SKM-1 (cell line): ENCODE measurements at regions not wholly inside any gene's neighbourhood (a gene's known extent, or its start where the extent isn't known, plus 50 kb on each side); places are given as distances from the start of the nearest gene placed in this dataset.

Experiments used
- DNase-seq: peaks from one replicate; lab custom pipeline; 2025; ENCODE audit not compliant: unreplicated experiment; lab: John Stamatoyannopoulos, UW

DNA sequence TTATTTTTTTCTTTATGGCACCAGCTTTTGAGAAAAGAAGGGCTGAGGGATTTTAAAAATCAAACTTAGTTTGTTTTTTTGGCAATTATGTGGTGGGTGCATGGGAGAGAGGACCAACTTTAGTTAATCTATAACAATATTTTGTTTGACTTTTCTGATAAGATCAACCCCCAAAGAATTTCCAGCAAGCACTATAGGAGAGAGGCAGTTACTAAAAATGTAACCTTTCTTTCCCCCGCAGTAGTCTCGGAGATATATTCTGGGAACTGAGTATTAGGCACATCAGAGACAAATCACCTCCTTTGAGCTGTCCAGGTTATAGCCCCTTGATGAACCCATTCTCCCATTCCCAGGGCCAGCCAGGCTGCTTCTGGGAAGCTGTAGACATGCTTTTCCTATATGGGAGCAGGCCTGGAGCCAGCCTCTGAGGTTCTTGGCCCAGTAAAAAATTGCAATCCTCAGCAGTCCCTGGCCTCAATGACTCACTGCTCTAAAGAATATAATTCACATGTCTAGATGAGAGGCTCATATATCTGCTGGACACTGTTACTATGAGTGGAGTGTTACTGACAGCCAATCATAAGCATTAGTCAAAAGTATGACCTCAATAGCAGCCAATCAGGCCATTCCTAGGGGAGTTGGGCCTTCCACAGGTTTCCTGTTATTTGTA, 138.3 kb upstream of the AGBL1 start:
- DNase-seq, result no peak

- no peak for DNase-seq
Observed at GRCh38 chr15:85942632-85943031, 137.0 kb upstream of the AGBL1 start.

GRCh38 chr15:85943151-85943550, 136.5 kb upstream of the AGBL1 start:
- no peak for DNase-seq

- DNase-seq, result no peak
Observed at GRCh38 chr15:85943791-85944190, 135.9 kb upstream of the AGBL1 start.

GRCh38 chr15:85947021-85947420, 132.7 kb upstream of the AGBL1 start:
- no peak for DNase-seq

- no peak for DNase-seq
Observed at GRCh38 chr15:85947936-85948335, 131.7 kb upstream of the AGBL1 start.

DNA sequence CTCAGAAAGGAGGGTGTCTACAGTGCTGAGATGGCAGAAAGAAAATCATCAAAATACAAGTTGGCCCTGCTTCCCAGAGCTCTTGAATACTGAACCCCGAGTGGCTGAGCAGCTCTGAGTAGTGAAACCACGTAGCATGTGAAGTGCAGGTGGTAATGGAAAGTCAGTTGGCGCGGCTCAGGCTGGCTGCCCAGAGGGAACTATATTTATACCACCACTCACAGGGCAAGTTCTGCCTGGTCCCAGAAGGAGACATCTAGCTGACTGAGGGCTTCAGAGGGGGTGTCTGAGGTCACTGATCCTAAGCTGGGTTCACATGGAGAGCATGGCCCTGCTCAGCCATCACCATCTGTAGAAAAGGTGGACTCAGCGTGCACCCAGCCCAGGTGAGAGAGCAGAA, 129.6 kb upstream of the AGBL1 start:
- no peak for DNase-seq

DNA sequence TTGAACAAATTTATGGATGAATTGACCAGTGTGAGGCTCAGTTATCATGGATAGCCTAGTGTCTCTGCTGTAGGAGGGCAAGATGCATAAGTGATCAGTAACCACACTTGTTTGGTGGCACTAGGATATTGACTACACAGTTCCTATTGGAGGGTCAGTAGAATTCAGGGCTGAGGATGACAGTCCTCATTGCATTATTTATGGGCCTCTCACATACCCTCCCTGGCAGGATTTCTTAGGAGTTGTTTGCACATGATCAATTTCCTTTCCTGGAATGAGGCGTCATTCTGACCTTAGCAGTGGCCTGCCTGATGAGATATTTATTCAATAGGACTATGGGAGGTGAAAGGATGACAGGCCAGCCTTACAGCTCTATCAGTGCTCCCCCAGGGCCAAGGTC, 125.1 kb upstream of the AGBL1 start:
- no peak for DNase-seq

DNA sequence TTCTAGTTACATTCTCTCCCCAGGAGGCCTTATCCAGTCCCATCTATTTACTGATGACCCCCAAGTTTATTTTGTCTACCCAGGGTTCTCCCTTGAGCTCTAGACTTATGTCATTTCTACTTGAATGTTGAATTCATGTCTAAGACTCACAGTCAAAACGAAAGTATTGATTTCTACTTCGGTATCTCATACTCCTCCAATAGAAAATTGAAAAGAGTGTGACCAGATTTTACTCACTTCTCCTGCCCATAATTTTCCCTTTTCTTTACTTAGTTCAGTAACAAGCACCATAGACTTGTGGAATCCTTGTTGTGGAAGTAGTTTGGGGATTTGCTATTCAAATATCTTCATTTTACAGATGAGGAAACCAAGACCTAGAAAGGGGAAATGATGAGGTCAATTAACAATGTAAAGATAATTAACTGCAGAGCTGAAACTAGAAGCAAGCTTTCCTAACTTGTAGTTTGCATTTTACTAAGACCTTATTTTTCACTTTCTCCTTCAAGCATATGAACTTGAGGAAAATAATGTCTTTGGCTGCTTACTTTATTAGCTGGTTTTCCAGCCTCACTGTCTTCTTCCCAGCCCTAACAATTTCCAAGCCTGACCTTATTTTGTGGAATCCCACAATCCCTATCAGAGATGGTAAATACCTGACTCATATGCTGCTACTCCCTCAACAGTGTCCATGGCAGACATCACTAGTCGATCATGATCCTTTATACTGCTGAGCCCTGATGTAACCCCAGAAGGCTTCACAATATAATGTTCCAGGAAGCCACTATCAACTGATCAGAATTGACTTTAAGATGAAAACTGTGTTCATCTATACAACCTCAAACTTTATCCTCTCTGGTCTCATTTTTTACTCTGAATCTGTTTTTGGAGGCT, 123.9 kb upstream of the AGBL1 start:
- DNase-seq, result no peak

- peak; percentile 28 for DNase-seq
Observed at GRCh38 chr15:85956532-85957275, 123.0 kb upstream of the AGBL1 start.

- DNase-seq, result no peak
Observed at GRCh38 chr15:85959611-85960010, 120.1 kb upstream of the AGBL1 start.

- no peak for DNase-seq
Observed at GRCh38 chr15:85960381-85960780, 119.3 kb upstream of the AGBL1 start.

DNA sequence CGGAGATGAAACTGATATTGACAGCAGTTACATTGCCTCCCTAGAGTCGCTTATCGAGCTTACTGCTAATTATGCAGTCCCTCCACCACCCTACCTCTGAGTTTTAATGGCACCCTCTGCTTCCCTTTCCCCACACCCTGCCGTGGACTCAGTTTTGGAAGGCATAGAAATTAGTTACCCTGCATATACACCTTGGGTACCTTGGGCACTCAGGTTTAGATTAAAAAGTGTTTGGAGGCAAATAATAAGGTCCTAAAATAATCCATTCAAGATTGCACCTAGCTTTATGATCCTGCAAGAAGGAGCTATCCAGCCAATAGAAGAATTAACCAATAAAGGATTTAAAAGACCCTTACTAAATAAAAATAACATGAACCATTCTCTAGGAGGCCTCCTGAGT, 117.8 kb upstream of the AGBL1 start:
- DNase-seq, result no peak

DNA sequence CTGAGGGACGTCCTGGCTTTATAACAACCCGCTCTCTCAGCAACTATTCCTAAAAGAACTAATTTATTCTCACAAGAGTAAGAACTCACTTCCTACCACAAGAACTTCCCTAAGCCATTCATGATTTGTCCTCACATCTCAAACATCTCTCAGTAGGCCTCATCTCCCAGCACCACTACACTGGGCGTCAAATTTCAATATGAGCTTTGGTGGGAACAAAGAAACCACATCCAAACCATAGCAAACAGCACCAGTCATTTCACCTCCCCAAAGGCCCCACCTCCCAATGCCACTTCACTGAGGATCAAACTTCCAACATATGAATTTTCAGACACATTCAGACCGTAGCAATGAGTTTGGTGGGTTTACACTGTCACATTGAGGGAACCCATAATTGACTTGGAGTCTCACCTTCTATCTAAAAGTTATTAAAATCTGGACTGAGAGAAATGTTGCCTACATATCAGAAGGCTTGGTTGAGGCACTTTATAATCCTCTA, 116.4 kb upstream of the AGBL1 start:
- no peak for DNase-seq

DNA sequence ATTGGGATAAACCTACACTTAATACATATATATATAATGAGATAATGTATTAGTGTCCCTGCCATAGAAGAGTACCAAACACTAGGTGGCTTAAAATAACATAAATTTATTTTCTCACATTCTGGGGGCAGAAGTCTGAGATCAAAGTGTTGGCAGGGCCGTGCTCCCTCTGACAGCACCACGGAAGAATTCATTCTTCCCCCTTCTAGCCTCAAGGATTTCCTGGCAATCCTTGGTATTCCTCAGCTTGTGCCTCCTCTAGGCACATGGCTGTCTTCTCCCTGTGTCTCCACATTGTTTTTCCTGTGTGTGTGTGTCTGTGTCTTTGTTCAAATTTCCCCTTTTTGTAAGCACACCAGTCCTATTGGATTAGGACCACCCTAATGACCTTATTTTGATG, 115.2 kb upstream of the AGBL1 start:
- no peak for DNase-seq

- no peak for DNase-seq
Observed at GRCh38 chr15:85967553-85967952, 112.1 kb upstream of the AGBL1 start.

DNA sequence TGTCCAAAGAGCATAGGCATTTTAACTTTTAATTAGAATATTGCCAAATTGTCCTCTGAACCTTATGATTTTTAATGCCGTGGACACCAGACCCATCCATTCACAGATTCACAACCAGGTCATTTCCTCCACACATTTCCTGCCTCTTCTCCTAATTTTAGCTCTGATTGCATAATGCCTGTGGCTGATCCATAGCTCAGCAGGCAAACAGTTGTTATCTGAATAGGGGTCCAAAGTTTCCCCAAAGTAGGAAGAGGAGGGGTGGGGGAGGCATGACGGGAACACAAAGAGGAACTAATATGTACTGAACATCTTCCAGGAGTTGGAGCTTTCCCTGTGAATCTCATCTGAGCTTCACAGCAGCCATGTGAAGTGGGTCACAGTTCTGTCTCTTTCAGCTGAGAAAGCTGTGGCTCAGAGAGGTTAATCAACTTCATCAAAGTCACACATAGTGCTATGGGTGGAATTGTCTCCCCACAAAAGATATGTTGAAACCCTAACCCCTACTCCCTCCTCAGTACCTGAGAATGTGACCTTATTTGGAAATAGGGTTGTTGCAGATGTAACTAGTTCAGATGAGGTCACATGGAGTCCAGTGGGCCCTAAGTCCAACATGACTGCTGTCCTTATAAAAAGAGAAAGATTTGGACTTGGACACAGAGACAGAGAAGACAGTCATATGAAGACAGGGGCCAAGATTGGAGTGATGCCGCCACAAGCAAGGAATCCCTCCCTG, 106.7 kb upstream of the AGBL1 start:
- peak; percentile 17 for DNase-seq

- DNase-seq, result no peak
Observed at GRCh38 chr15:85973584-85974347, 105.9 kb upstream of the AGBL1 start.

DNA sequence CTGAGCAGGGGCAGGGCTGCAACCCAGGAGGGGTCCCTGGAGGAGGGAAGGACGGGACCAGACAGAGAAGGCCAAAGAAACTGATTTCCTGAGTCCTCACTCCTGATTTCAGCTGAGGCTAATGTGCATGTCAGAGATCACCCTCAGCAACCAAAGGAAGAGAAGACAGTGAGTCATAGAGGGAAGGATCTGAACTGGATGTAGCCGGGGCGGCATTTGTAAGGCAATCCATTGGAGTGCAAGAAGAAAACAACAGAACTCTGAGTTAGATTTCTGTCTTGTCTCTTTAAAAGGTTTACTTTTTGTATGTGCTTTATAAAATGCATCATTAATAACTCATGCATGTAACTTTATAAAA, 105.3 kb upstream of the AGBL1 start:
- DNase-seq, result no peak

- no peak for DNase-seq
Observed at GRCh38 chr15:85974742-85975141, 104.9 kb upstream of the AGBL1 start.
